GM21529 (cell line): ENCODE measurements at regions not wholly inside any gene's neighbourhood (a gene's known extent, or its start where the extent isn't known, plus 50 kb on each side); places are given as distances from the start of the nearest gene placed in this dataset.
"Not testable (repeated sequence)": the region's sequence is repeated elsewhere in the genome, so short reads cannot be mapped to it uniquely, and the experiment has no call there.

ENCODE experiments used
- ATAC-seq: cut with Tn5 transposase; IDR thresholded peaks from one replicate; pipeline ENCODE4 v1.9.1; 2021; ENCODE audit not compliant: unreplicated experiment

- ATAC-seq: no peak
Observed at GRCh38 chr16:73415286-73415685, 367.4 kb upstream of the ZFHX3 start.

GRCh38 chr16:73414638-73415037, 366.7 kb upstream of the ZFHX3 start:
- no peak for ATAC-seq

- ATAC-seq: no peak
Observed at GRCh38 chr16:73413830-73414190, 365.9 kb upstream of the ZFHX3 start.

DNA sequence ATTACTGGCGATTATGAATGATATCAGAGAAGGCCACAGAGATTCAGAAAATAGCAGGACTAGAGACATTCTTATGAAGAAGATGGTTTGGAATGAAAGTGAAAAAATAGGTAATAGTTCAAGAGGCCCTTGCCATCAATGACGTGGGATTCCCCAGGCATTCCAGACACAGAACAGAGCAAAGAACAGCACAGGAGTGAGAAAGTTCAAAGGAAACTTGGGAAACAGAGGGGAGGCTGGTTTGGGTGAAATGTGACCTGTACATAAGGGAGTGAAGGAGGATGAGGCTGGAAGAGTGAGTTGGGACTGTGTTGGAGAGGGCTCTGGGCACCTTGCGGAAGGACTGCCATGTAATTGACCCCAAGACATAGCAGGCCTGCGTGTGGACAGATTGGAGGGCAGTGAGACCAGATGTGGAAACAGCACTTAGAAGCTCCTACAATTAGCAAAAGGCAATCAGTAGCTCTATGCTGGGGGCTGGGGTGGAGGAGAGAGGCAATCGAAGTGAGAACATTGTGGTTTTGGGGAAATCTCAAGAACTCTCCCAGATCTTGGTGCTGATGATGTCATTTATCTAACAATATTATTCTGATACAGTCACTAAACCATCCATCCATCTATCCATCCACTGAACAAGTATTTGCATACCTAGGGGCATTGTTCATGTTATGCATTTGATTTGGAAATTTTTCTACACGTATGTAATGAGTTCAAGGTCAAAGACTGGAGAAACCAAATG, 365.3 kb upstream of the ZFHX3 start:
- no peak for ATAC-seq

DNA sequence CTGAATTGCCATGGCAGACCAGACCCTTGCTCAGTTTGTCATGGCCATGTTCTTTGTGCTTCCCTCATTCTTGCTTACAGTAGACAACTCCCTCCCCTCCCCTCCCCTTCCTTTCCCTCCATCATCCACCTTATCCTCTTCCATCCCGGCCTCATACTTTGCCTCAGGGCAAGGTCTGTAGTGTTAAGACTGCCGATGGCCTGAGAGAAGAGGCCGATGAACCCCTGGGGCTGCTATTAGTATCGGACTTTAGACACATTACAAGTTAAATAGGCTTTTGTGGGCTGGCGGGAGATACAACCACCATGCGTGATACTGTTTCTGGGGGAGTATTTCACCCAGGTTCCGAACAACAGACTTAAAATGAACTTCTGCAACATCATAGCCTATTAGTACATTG, 364.5 kb upstream of the ZFHX3 start:
- ATAC-seq: no peak

- no peak for ATAC-seq
Observed at GRCh38 chr16:73408716-73409115, 360.8 kb upstream of the ZFHX3 start.

- no peak for ATAC-seq
Observed at GRCh38 chr16:73408311-73408710, 360.4 kb upstream of the ZFHX3 start.

GRCh38 chr16:73405851-73406250, 357.9 kb upstream of the ZFHX3 start:
- no peak for ATAC-seq

- no peak for ATAC-seq
Observed at GRCh38 chr16:73404001-73404400, 356.1 kb upstream of the ZFHX3 start.

GRCh38 chr16:73403291-73403690, 355.4 kb upstream of the ZFHX3 start:
- no peak for ATAC-seq

GRCh38 chr16:73400951-73401350, 353.0 kb upstream of the ZFHX3 start:
- no peak for ATAC-seq

DNA sequence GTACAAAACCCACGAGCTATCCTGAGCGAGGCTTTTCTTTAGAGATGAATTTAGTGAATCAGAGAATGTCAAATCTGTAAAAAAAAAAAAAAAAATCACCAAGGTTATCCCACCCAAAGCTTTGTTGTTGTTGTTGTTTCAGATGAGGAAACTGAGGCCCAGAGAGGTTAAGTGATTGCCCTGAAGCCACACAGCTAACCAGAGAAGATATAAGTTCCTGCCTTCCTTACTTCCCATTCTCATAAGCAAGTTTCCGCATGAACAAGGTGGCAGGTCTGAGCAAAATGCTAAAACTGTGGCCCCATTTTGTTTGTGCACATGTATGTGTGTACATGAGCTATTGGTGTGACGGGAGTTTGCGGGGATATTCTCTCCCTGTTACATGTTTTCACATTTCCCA, 352.1 kb upstream of the ZFHX3 start:
- ATAC-seq: no peak

- no peak for ATAC-seq
Observed at GRCh38 chr16:73399486-73399885, 351.6 kb upstream of the ZFHX3 start.

- ATAC-seq: not testable (repeated sequence)
Observed at GRCh38 chr16:73398604-73399003, 350.7 kb upstream of the ZFHX3 start.

GRCh38 chr16:73396556-73396955, 348.6 kb upstream of the ZFHX3 start:
- no peak for ATAC-seq

- ATAC-seq: no peak
Observed at GRCh38 chr16:73390936-73391335, 343.0 kb upstream of the ZFHX3 start.

DNA sequence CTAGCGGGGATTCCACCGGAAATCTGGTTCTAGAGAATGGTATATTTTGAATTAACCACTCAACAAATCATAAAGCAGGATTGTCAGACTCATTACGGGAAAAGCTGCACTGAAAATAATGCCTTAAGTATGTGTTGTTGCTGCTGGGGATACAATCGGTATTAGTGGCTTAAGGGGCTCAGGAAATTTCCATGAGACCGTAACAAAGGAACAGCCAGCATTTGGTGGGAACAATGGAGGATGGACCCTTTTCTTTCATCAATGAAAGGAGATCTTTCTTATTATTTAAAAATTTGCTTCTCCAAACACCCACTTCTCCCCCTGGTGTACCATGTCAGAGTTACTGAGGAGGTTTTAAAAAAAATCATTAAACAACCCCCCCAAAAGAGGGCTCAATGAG, 342.6 kb upstream of the ZFHX3 start:
- ATAC-seq: no peak

DNA sequence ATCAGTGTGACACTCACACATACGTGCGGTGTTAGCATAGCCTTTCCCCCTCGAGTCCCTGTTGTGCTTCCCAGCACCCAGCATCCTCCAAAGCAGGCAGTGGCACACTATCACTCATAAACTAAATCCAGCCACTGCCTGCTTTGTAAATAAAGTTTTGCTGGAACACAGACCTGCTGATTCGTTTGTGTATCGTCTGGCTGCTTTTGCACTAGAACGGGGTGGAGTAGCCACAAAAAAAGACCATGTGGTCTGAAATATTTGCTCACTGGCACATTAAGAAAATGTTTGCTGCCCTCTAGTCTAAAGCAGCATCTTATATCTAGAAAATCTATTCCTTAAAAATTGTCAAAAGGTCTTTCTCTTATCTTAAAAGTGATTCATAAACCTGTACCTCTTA, 341.2 kb upstream of the ZFHX3 start:
- no peak for ATAC-seq

GRCh38 chr16:73387979-73388378, 340.1 kb upstream of the ZFHX3 start:
- ATAC-seq: no peak

GRCh38 chr16:73385696-73386095, 337.8 kb upstream of the ZFHX3 start:
- no peak for ATAC-seq

DNA sequence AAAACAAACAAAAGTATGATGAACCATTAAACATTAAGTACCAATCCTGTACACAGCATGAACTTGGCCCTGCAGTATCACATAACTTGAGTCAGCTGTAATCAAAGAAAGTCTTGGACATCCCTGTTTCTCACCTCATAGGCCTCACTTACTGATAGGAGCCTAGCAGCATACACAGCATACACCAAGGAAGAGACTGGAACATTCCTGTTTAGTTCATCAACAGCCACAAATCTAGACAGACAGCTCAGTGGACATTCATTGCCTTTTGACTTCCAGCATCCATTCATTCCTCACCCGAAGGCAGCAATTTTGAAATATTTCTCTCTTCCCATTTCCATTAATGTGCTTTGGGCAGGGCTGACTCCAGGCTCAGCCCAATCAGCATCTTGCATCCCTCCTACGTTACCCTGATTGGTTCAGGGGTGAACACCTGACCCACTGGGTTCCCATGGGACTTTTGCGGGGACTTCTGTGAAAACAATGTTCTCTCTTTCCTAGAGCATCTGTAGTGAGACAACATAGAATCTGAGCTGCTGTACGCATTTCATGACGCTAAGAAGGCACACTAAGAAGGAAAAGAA, 336.7 kb upstream of the ZFHX3 start:
- no peak for ATAC-seq

DNA sequence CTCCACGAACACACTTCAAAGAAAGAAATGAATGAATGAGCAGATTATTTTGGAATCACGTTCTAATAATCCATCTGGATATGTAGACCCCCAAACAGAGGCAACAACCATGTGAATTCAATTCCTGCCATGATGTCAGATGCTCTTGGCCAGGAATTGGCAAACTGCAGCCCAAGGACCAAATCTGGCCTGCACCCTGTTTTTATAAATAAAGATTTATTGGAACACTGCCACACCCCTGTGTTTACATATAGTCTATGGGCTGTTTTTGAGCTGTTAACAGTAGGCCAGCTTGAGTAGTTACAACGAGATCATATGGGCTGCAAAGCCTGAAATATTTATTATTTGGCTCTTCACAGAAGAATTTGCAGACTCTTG, 336.0 kb upstream of the ZFHX3 start:
- ATAC-seq: no peak
